Astrocyte (in vitro differentiated cells and primary cell): ENCODE measurements at regions not wholly inside any gene's neighbourhood (a gene's known extent, or its start where the extent isn't known, plus 50 kb on each side); places are given as distances from the start of the nearest gene placed in this dataset.
"Not testable (repeated sequence)": the region's sequence is repeated elsewhere in the genome, so short reads cannot be mapped to it uniquely, and the experiment has no call there.

ENCODE experiments used
- DNase-seq: peaks from one replicate; pipeline ENCODE4 v3.0.0-alpha.2; 2010; ENCODE audit warnings: low read depth
- FAIRE-seq: peaks from 2 replicates; lab custom pipeline; 2011; peaks lifted over from hg19 to GRCh38; lab: Jason Lieb, UNC
- H2AFZ ChIP-seq: 2 replicates; pipeline ENCODE4 v1.6.0; 2012; ENCODE audit warnings: low read depth, low read length, inconsistent platforms
- H3K27ac ChIP-seq: 2 replicates; pipeline ENCODE4 v1.5.1; 2011; ENCODE audit warnings: low read depth, low read length, inconsistent platforms
- H3K27me3 ChIP-seq: 2 replicates; pipeline ENCODE4 v1.6.0; 2011; ENCODE audit warnings: low read length, inconsistent platforms; ENCODE audit not compliant: insufficient read depth
- H3K36me3 ChIP-seq: 2 replicates; pipeline ENCODE4 v1.5.1; 2011; ENCODE audit warnings: low read length, inconsistent platforms; ENCODE audit not compliant: insufficient read depth
- H3K4me1 ChIP-seq: 2 replicates; pipeline ENCODE4 v1.5.1; 2011; ENCODE audit warnings: low read length, inconsistent platforms; ENCODE audit not compliant: insufficient read depth
- H3K4me2 ChIP-seq: 2 replicates; pipeline ENCODE4 v1.6.0; 2012; ENCODE audit warnings: low read length, inconsistent platforms
- H3K4me3 ChIP-seq: 2 replicates; pipeline ENCODE4 v1.5.1; 2011; ENCODE audit warnings: low read depth, mild to moderate bottlenecking, low read length, inconsistent platforms; ENCODE audit not compliant: insufficient read depth
- H3K79me2 ChIP-seq: 2 replicates; pipeline ENCODE4 v1.6.0; 2012; ENCODE audit warnings: mild to moderate bottlenecking, low read length, inconsistent platforms; ENCODE audit not compliant: insufficient read depth
- H3K9ac ChIP-seq: 2 replicates; pipeline ENCODE4 v1.6.0; 2012; ENCODE audit warnings: mild to moderate bottlenecking, low read length, inconsistent platforms
- H3K9me3 ChIP-seq: 2 replicates; pipeline ENCODE4 v1.5.1; 2012; ENCODE audit warnings: low read depth, mild to moderate bottlenecking, low read length, inconsistent platforms; ENCODE audit not compliant: insufficient read depth
- H4K20me1 ChIP-seq: 2 replicates; pipeline ENCODE4 v1.6.0; 2012; ENCODE audit warnings: low read length, inconsistent platforms; ENCODE audit not compliant: insufficient read depth
- H3K27ac Mint-ChIP-seq: one replicate; pipeline ENCODE4 v1.8.0; 2021; ENCODE audit warnings: mild to moderate bottlenecking, mixed read lengths; ENCODE audit not compliant: unreplicated experiment
- H3K27me3 Mint-ChIP-seq: one replicate; pipeline ENCODE4 v1.8.0; 2021; ENCODE audit warnings: low read depth, mixed read lengths; ENCODE audit not compliant: unreplicated experiment
- H3K36me3 Mint-ChIP-seq: one replicate; pipeline ENCODE4 v1.8.0; 2021; ENCODE audit warnings: low read depth, mixed read lengths; ENCODE audit not compliant: unreplicated experiment
- H3K4me1 Mint-ChIP-seq: one replicate; pipeline ENCODE4 v1.8.0; 2021; ENCODE audit warnings: low read depth, mixed read lengths; ENCODE audit not compliant: unreplicated experiment
- H3K4me3 Mint-ChIP-seq: one replicate; pipeline ENCODE4 v1.8.0; 2021; ENCODE audit warnings: mild to moderate bottlenecking, moderate library complexity, mixed read lengths; ENCODE audit not compliant: unreplicated experiment
- H3K9me3 Mint-ChIP-seq: one replicate; pipeline ENCODE4 v1.8.0; 2021; ENCODE audit warnings: mild to moderate bottlenecking, mixed read lengths; ENCODE audit not compliant: unreplicated experiment
- EZH2 ChIP-seq: IDR thresholded peaks from 2 replicates; pipeline ENCODE4 v1.6.1; 2012; ENCODE audit warnings: mild to moderate bottlenecking, low read length, inconsistent platforms; ENCODE audit not compliant: insufficient read depth
- TF ChIP-seq, protein P1 (sequence below): IDR thresholded peaks from 2 replicates; pipeline ENCODE4 v1.5.1; 2011; ENCODE audit warnings: low read depth, mild to moderate bottlenecking, inconsistent platforms, low read length, moderate library complexity; ENCODE audit not compliant: insufficient read depth

DNA sequence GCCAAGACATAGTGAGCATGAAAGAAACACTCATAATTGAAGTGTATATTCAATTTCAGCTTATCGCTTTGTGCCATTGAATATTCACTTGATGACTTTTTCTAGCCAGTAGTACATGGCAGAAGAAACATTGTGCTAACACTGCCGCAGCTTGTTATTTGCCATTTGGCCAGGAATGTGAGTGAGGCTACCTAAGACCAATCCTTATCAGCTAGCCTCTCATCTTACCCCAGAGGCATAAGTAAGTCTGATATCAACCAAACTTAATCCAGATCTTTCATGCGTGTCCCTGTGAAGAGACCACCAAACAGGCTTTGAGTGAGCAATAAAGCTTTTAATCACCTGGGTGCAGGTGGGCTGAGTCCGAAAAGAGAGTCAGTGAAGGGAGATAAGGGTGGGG is 586.0 kb upstream of the MBL2 start:
- no peak overlapping the region for H3K9ac ChIP-seq
- Mint-ChIP-seq H3K4me1 (peaks cover 11% of the 10 kb centered on the region), H3K27ac (no peak overlapping the region), H3K27me3 (no peaks in the 10 kb centered on the region), H3K36me3 (no peaks in the 10 kb centered on the region), H3K4me3 (no peak overlapping the region), H3K9me3 (no peaks in the 10 kb centered on the region)
- H3K4me1 ChIP-seq, result no peaks in the 10 kb centered on the region
- H3K27me3 ChIP-seq, result no peaks in the 10 kb centered on the region
- no peak overlapping the region for H3K4me3 ChIP-seq
- H2AFZ ChIP-seq, result no peak overlapping the region
- no peaks in the 10 kb centered on the region for H4K20me1 ChIP-seq
- no peak for FAIRE-seq
- H3K36me3 ChIP-seq, result no peaks in the 10 kb centered on the region
- no peak overlapping the region for H3K4me2 ChIP-seq
- H3K79me2 ChIP-seq, result no peaks in the 10 kb centered on the region
- TF ChIP-seq EZH2, result no peak
- TF ChIP-seq, protein P1, sequence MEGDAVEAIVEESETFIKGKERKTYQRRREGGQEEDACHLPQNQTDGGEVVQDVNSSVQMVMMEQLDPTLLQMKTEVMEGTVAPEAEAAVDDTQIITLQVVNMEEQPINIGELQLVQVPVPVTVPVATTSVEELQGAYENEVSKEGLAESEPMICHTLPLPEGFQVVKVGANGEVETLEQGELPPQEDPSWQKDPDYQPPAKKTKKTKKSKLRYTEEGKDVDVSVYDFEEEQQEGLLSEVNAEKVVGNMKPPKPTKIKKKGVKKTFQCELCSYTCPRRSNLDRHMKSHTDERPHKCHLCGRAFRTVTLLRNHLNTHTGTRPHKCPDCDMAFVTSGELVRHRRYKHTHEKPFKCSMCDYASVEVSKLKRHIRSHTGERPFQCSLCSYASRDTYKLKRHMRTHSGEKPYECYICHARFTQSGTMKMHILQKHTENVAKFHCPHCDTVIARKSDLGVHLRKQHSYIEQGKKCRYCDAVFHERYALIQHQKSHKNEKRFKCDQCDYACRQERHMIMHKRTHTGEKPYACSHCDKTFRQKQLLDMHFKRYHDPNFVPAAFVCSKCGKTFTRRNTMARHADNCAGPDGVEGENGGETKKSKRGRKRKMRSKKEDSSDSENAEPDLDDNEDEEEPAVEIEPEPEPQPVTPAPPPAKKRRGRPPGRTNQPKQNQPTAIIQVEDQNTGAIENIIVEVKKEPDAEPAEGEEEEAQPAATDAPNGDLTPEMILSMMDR, result no peak
- H3K9me3 ChIP-seq, result no peaks in the 10 kb centered on the region
- no peak overlapping the region for H3K27ac ChIP-seq
- no peak for DNase-seq

DNA sequence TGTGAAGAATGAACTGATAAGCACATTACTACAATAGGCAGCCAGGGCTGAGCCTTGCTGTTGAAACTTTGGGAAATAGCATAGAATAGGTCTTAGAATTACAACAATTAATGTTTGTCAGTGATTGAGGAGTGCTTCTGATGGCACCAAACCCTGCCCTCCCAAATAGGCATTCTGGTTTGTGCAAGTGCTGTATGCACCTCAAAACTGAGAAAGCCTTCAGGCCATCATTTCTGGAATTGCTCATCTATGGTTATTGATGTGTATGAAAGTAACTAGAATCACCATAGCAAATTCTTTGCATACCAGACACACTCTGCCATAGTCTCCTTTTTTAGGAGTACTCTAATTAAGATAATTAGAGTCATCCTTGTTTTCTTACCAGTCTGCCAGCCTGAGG is 585.0 kb upstream of the MBL2 start:
- H3K9me3 Mint-ChIP-seq, result no peaks in the 10 kb centered on the region
- no peak overlapping the region for H2AFZ ChIP-seq
- no peak overlapping the region for H3K9ac ChIP-seq
- no peak overlapping the region for H3K4me2 ChIP-seq
- FAIRE-seq, result no peak
- H3K4me3 ChIP-seq, result no peak overlapping the region
- no peak overlapping the region for H3K4me3 Mint-ChIP-seq
- H3K79me2 ChIP-seq, result no peaks in the 10 kb centered on the region
- no peaks in the 10 kb centered on the region for H4K20me1 ChIP-seq
- H3K36me3 Mint-ChIP-seq, result no peaks in the 10 kb centered on the region
- no peak overlapping the region for H3K27ac Mint-ChIP-seq
- H3K4me1 ChIP-seq, result no peaks in the 10 kb centered on the region
- no peaks in the 10 kb centered on the region for H3K36me3 ChIP-seq
- no peaks in the 10 kb centered on the region for H3K27me3 ChIP-seq
- H3K27ac ChIP-seq, result no peak overlapping the region
- no peak for DNase-seq
- no peaks in the 10 kb centered on the region for H3K9me3 ChIP-seq
- peaks cover 11% of the 10 kb centered on the region for H3K4me1 Mint-ChIP-seq
- TF ChIP-seq EZH2, result no peak
- TF ChIP-seq, protein P1, result no peak
- H3K27me3 Mint-ChIP-seq, result no peaks in the 10 kb centered on the region

DNA sequence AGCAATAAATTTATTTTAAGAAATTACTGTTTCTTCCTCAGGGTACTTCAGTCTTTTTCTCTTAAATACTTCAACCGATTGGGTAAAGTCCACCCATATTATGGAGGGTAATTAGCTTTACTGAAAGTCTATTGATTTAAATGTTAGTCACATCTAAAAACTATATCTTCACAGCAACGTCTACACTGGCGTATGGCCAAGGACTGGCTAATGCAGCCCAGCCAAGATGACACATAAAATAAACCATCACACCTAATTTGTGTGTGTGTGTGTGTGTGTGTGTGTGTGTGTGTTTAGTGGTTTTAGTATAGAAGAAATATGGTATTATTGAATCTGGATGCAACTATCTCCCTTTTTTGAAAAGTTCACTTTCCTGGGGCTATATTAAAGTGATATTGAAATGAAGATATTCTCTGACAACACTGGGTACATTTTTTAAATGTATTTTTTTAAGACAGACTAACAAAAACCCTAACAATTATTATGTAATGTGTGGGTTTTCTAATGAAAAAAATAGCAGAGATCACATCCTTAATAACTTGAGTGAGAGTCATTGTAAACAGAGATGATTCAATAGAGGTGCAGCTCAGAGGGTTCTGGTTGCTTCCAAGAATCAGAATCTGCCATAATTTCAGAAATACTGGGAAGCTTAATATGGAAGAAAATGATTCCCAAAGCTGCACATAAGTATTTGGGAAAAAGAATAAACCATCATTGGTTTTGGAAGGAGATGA is 584.2 kb upstream of the MBL2 start:
- FAIRE-seq (no peak), DNase-seq (no peak)
- no peaks in the 10 kb centered on the region for H3K9me3 Mint-ChIP-seq
- no peaks in the 10 kb centered on the region for H3K4me1 ChIP-seq
- H3K4me1 Mint-ChIP-seq, result peaks cover 9% of the 10 kb centered on the region
- no peak overlapping the region for H3K4me2 ChIP-seq
- H3K27ac ChIP-seq, result no peak overlapping the region
- H3K27me3 ChIP-seq, result no peaks in the 10 kb centered on the region
- H3K4me3 Mint-ChIP-seq, result no peak overlapping the region
- no peak overlapping the region for H2AFZ ChIP-seq
- TF ChIP-seq, protein P1, result no peak
- no peak for TF ChIP-seq EZH2
- H3K27me3 Mint-ChIP-seq, result no peaks in the 10 kb centered on the region
- no peaks in the 10 kb centered on the region for H3K79me2 ChIP-seq
- H4K20me1 ChIP-seq, result no peaks in the 10 kb centered on the region
- no peak overlapping the region for H3K4me3 ChIP-seq
- no peaks in the 10 kb centered on the region for H3K36me3 Mint-ChIP-seq
- H3K9me3 ChIP-seq, result no peaks in the 10 kb centered on the region
- no peak overlapping the region for H3K27ac Mint-ChIP-seq
- no peak overlapping the region for H3K9ac ChIP-seq
- no peaks in the 10 kb centered on the region for H3K36me3 ChIP-seq

DNA sequence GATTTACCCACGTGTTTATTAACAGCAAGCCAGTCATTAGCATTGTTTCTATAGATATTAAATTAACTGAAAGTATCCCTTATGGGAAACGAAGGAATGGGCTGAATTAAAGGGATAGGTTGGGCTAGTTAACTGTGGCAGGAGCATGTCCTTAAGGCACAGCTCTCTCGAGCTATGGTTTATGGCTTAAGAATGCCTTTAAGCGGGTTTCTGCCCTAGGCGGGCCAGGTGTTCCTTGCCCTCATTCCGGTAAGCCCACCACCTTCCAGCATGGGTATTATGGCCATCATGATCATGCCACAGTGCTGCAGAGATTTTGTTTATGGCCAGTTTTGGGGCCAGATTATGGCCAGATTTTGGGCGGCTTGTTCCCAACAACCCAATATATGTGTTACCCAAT is 569.9 kb upstream of the MBL2 start:
- H3K27ac ChIP-seq, H3K4me3 Mint-ChIP-seq, H2AFZ ChIP-seq, H3K4me1 Mint-ChIP-seq, H3K27me3 Mint-ChIP-seq, H3K4me3 ChIP-seq, H3K4me2 ChIP-seq, H3K9ac ChIP-seq, H3K36me3 Mint-ChIP-seq, H3K27ac Mint-ChIP-seq, H3K4me1 ChIP-seq, H4K20me1 ChIP-seq, FAIRE-seq, H3K9me3 Mint-ChIP-seq, H3K9me3 ChIP-seq, DNase-seq, H3K36me3 ChIP-seq, H3K27me3 ChIP-seq, H3K79me2 ChIP-seq: not testable (repeated sequence)
